Activated B cell treated with CpG ODN at 0.5 μM for 24 hours (primary cell): ENCODE measurements at regions not wholly inside any gene's neighbourhood (a gene's known extent, or its start where the extent isn't known, plus 50 kb on each side); places are given as distances from the start of the nearest gene placed in this dataset.
"Not testable (repeated sequence)": the region's sequence is repeated elsewhere in the genome, so short reads cannot be mapped to it uniquely, and the experiment has no call there.

Experiments
- ATAC-seq: fragments of 200-7000 bp; cut with Tn5 transposase; one replicate; pipeline ENCODE4 v1.10.0; 2021; ENCODE audit warnings: low read depth, mild to moderate bottlenecking, moderate library complexity
- CTCF ChIA-PET: fragments of 350-600 bp; sonication (Branson Sonifier 250); formaldehyde crosslinking; loops from one replicate; lab custom pipeline; 2021; ENCODE audit warnings: antibody characterized with exemption; lab: Charles Lee
- POLR2A ChIA-PET: fragments of 350-600 bp; sonication (Branson Sonifier 250); formaldehyde crosslinking; loops from one replicate; lab custom pipeline; 2021; ENCODE audit warnings: antibody characterized with exemption; lab: Charles Lee
- DNase-seq: peaks from one replicate; pipeline ENCODE4 v3.0.0; 2022
- H3K27ac Mint-ChIP-seq: one replicate; pipeline ENCODE4 v1.8.0; 2020; ENCODE audit warnings: mixed read lengths
- H3K27me3 Mint-ChIP-seq: one replicate; pipeline ENCODE4 v1.8.0; 2021; ENCODE audit warnings: mixed read lengths
- H3K36me3 Mint-ChIP-seq: one replicate; pipeline ENCODE4 v1.8.0; 2021; ENCODE audit warnings: low read depth, mixed read lengths
- H3K4me1 Mint-ChIP-seq: one replicate; pipeline ENCODE4 v1.8.0; 2021; ENCODE audit warnings: mixed read lengths
- H3K4me3 Mint-ChIP-seq: one replicate; pipeline ENCODE4 v1.8.0; 2020; ENCODE audit warnings: mild to moderate bottlenecking, mixed read lengths
- H3K9me3 Mint-ChIP-seq: one replicate; pipeline ENCODE4 v1.8.0; 2020; ENCODE audit warnings: mixed read lengths
- intact Hi-C: fragments of 100-400 bp; cut with micrococcal nuclease; formaldehyde crosslinking; loops from one replicate; pipeline ENCODE4 v1.15.1; 2024
- TF ChIP-seq, protein P1 (sequence below): fragments of 200-600 bp; IDR thresholded peaks from one replicate; pipeline ENCODE4 v1.8.0; 2022; ENCODE audit warnings: antibody characterized with exemption, mild to moderate bottlenecking

DNA sequence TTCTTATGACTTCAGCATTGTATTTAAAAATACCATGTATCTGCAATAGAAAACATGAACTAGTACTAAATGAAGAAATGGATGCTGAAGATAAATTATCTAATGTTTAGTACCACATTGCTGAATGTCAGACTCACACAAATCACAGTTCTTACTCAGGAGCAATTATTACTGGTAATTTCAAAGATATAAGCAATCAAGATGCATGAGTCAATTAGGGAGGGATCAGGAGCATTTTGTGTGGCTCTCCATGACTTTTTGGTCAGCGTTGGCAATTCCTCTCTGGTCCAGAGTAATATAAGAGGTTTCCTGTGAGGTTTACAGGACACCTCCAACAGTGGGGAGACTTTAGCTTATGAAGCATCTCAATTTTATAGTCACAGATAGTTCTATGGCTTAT is 167.0 kb upstream of the PCDH7 start:
- intact Hi-C loops = no loop called here
- ATAC-seq (no peak), DNase-seq (no peak)
- TF ChIP-seq, protein P1, sequence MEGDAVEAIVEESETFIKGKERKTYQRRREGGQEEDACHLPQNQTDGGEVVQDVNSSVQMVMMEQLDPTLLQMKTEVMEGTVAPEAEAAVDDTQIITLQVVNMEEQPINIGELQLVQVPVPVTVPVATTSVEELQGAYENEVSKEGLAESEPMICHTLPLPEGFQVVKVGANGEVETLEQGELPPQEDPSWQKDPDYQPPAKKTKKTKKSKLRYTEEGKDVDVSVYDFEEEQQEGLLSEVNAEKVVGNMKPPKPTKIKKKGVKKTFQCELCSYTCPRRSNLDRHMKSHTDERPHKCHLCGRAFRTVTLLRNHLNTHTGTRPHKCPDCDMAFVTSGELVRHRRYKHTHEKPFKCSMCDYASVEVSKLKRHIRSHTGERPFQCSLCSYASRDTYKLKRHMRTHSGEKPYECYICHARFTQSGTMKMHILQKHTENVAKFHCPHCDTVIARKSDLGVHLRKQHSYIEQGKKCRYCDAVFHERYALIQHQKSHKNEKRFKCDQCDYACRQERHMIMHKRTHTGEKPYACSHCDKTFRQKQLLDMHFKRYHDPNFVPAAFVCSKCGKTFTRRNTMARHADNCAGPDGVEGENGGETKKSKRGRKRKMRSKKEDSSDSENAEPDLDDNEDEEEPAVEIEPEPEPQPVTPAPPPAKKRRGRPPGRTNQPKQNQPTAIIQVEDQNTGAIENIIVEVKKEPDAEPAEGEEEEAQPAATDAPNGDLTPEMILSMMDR = no peak
- H3K36me3 Mint-ChIP-seq = no peaks in the 10 kb centered on the region
- no peak overlapping the region for H3K4me3 Mint-ChIP-seq
- no peaks in the 10 kb centered on the region for H3K4me1 Mint-ChIP-seq
- no peak overlapping the region for H3K27ac Mint-ChIP-seq
- no peaks in the 10 kb centered on the region for H3K27me3 Mint-ChIP-seq
- H3K9me3 Mint-ChIP-seq = peaks cover 3% of the 10 kb centered on the region
- ChIA-PET POLR2A (no interaction called here), CTCF (no interaction called here)

DNA sequence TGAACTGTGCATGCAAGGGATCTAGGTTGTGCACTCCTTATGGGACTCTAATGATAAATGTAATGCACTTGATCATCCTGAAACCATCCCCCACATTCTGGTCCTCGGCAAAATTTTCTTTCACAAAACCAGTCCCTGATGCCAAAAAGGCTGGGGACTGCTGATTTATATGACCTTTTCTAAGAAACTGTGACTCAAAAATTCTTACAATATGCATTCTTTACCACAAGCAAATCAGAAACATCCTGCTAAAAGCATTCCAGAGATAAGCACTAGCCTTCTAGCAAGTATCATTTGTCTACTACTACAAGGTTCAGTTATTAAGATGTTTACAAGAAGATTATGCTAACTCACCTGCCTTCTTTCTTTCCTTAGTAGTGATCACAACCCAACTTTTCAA is 166.5 kb upstream of the PCDH7 start:
- ChIA-PET POLR2A (no interaction called here), CTCF (no interaction called here)
- TF ChIP-seq, protein P1 = no peak
- DNase-seq = no peak
- H3K4me1 Mint-ChIP-seq = no peaks in the 10 kb centered on the region
- no peak overlapping the region for H3K27ac Mint-ChIP-seq
- no peaks in the 10 kb centered on the region for H3K36me3 Mint-ChIP-seq
- peaks cover 3% of the 10 kb centered on the region for H3K9me3 Mint-ChIP-seq
- no peaks in the 10 kb centered on the region for H3K27me3 Mint-ChIP-seq
- no peak overlapping the region for H3K4me3 Mint-ChIP-seq
- ATAC-seq = no peak
- intact Hi-C loops = no loop called here

DNA sequence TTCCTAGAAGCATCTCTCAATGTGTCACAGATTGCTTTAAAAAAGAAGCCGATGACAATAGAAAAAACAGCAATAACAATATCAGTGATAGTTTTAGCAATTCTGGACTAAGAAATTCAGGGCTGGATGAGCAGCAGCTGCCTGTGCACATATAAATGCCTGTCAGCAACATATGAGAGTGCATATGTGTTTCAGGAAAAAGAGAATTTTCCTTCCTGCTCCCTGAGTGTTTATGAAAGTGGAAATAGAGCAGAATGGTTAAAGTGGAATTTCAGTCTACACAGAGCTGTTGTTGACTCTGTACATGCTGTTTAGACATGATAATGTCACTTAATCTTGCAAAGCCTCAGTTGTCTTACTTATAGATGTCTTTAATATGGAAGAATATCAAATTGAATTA is 164.4 kb upstream of the PCDH7 start:
- Mint-ChIP-seq H3K9me3 (peaks cover 3% of the 10 kb centered on the region), H3K4me1 (no peaks in the 10 kb centered on the region), H3K27me3 (no peaks in the 10 kb centered on the region), H3K36me3 (no peaks in the 10 kb centered on the region), H3K4me3 (no peak overlapping the region), H3K27ac (no peak overlapping the region)
- intact Hi-C loops = no loop called here
- ChIA-PET POLR2A (no interaction called here), CTCF (no interaction called here)
- TF ChIP-seq, protein P1 = no peak
- ATAC-seq = no peak
- DNase-seq = no peak

DNA sequence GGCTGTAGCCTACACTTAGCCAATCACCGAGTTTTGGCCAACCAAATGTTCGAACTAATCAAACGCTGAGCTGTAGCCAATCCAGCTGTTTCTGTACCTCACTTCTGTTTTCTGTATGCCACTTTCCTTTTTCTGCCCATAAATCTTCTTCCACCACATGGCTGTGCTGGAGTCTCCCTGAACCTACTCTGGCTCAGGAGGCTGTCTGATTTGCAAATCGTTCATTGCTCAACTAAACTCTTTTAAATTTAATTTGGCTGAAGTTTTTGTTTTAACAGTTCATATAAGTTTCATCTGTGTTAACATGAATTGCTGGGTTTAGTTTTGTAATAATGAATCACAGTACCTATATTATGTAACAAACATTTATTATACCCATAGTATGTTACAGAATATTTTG is 160.7 kb upstream of the PCDH7 start:
- H3K36me3 Mint-ChIP-seq = no peaks in the 10 kb centered on the region
- TF ChIP-seq, protein P1 = no peak
- ChIA-PET POLR2A (no interaction called here), CTCF (no interaction called here)
- H3K27ac Mint-ChIP-seq = no peak overlapping the region
- H3K4me3 Mint-ChIP-seq = no peak overlapping the region
- peaks cover 10% of the 10 kb centered on the region for H3K9me3 Mint-ChIP-seq
- DNase-seq (no peak), ATAC-seq (no peak)
- no peaks in the 10 kb centered on the region for H3K4me1 Mint-ChIP-seq
- intact Hi-C loops = no loop called here
- no peaks in the 10 kb centered on the region for H3K27me3 Mint-ChIP-seq

DNA sequence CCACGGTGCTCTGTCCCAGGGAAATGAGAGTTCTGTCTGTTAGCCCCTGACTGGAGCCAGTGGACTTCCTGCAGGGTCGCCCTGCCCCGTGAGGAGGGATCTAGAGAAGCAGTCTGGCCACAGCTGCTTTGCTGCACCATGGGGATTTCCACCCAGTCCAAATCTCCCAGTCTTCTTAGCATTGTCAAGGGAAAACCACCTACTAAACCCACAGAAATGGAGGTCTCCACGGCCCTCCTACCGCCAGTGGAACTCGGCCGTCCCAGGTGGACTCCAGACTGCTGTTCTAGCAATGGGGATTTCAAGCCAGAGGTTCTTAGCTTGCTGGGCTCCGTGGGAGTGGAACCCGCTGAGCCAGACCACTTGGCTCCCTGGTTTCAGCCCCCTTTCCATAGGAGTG is 133.3 kb upstream of the PCDH7 start:
- ATAC-seq (no peak), DNase-seq (no peak)
- TF ChIP-seq, protein P1 = no peak
- H3K27me3 Mint-ChIP-seq = no peaks in the 10 kb centered on the region
- H3K27ac Mint-ChIP-seq = no peak overlapping the region
- H3K36me3 Mint-ChIP-seq = no peaks in the 10 kb centered on the region
- ChIA-PET POLR2A (no interaction called here), CTCF (no interaction called here)
- H3K9me3 Mint-ChIP-seq = peaks cover 8% of the 10 kb centered on the region
- no peaks in the 10 kb centered on the region for H3K4me1 Mint-ChIP-seq
- intact Hi-C loops = no loop called here
- H3K4me3 Mint-ChIP-seq = no peak overlapping the region

DNA sequence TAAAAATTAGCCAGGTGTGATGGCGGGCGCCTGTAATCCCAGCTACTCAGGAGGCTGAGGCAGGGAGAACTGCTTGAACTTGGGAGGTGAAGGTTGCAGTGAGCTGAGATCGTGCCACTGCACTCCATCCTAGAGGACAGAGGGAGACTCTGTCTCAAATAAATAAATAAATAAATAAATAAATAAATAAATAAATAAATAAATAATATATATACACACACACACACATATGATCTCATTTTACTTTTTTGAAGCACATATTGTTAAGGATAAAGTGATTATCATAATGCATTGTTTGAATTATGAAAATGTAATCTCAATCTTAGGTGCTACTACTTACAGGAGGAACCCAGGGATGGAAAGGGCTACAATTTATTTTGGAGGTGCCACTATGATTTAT is 130.5 kb upstream of the PCDH7 start:
- CTCF ChIA-PET, POLR2A ChIA-PET, H3K27ac Mint-ChIP-seq, ATAC-seq, H3K9me3 Mint-ChIP-seq, H3K4me3 Mint-ChIP-seq, DNase-seq, intact Hi-C loops, H3K4me1 Mint-ChIP-seq, H3K36me3 Mint-ChIP-seq, H3K27me3 Mint-ChIP-seq: not testable (repeated sequence)
